Activated T-helper 1 cell treated with Interleukin-2 at 50 U/mL for 16 hours (primary cell): ENCODE measurements at regions not wholly inside any gene's neighbourhood (a gene's known extent, or its start where the extent isn't known, plus 50 kb on each side); places are given as distances from the start of the nearest gene placed in this dataset.
"Not testable (repeated sequence)": the region's sequence is repeated elsewhere in the genome, so short reads cannot be mapped to it uniquely, and the experiment has no call there.

Experiments used
- DNase-seq: peaks from one replicate; pipeline ENCODE4 v3.0.0-alpha.2; 2020; ENCODE audit warnings: low read depth

DNA sequence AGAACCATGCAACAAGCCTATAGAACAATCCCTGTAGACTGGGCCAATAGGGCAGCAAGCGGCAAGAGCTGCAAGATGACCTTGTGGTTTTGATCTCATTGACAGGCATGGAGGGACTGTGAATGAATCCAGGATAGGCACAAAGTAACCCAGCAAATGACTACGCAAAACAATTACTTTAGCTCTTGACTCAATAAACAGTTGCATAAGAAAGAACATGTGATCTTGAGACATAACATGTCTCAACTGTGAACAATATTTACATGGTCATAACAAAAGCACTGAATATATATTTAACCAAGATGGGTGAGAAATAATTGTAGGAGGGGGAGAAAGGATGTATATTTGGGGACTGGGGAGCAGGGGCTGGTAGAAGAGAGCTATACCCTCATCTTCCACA lies 313.7 kb upstream of the CDH5 start:
- DNase-seq, result no peak

GRCh38 chr16:66050991-66051390 lies 315.5 kb upstream of the CDH5 start:
- DNase-seq, result no peak

DNA sequence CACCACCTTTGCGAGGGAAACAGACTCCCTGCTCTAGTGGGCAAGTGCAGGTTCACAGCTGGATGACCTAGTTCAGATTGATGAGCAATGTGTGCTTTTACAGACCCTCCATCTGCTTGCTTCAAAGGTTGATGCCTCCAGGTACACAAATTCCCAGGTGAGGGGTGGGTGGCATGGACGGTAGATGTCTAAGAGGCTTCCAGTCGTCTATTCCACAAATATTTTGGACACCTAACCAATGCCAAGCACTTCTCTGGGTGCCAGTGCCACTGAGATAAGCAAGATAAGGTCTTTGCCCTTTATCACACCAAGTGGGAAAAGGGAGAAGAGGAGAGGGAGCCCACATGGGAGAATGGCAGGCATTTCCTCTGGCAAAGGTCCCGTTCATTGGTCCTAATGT lies 316.6 kb upstream of the CDH5 start:
- DNase-seq, result no peak

DNA sequence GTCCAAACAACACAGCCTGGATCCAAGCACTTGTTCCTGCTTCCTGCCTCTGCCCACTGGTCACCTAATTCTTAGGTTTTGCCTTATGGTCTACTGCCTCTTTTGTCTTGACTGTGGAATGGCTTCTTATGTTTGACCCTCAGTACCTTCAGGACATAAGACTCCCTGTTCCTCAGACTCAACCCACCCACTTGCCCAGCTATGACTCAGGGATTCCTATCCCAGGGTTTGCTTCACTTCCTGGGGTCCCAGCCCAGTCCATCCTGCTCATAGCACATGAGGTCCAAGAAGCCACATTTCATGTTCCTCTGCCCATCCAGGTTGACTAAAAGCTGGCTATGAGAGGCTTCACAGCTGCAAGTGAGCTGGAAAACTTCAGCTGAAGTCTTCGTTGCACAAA lies 320.9 kb upstream of the CDH5 start:
- no peak for DNase-seq

GRCh38 chr16:66044556-66044955 lies 321.9 kb upstream of the CDH5 start:
- no peak for DNase-seq

DNA sequence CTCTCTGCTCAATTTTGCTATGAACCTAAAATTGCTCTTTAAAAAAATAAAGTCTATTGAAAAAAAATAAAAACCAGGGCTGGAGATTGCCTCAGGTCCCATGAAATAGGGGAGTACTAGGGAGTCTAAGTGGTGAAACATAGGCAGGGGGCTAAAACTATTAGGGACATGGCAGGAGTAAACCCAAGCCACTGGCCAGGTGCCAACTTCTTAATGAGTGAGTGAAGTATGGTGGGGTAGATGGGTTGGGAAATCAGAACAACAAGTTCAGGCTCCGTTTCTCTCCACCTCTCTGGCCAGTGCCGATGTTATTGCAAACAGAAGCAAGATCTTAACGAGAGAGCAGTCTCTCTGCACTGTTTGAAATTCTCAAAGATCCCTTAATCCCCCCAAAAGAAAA lies 322.4 kb upstream of the CDH5 start:
- DNase-seq, result no peak

- no peak for DNase-seq
Measured at GRCh38 chr16:66043326-66043725, 323.2 kb upstream of the CDH5 start.

DNA sequence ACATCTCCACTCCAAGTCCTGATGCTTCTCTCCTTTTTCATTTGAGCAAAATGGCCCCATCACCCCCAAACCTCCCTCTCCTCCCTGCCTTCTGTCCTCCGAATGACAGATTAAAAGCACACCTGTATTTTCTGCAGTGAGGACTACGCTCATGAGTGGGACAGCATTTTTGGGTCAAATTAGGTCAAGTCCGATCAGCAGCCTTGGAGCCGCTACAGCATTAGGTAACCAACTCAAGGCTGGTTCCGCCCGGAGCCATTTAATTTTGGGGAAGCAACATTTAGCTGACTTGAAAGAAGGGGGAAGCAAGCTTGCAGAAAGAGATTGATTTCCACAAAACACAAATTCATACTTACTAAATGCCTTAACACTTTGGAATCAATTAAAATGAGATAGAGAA lies 324.1 kb upstream of the CDH5 start:
- no peak for DNase-seq

DNA sequence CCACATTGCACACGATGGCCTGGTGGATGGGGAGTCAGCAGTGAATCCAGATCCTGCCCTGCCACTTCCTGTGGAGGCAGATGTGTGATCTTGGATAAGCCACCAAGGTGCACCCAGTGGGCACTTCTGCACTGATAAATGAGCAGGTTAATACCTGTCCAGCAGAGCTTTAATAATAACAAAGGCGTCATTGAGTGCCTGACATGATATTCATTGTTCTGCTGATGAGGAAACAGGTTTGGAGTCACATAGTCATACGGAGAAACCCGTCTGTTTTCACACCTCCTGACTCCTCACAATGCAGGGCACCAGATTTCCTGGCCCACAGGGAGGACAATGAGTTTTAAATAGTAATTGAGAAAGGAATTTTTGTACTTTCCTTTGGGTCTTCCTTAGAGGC lies 324.6 kb upstream of the CDH5 start:
- no peak for DNase-seq

- no peak for DNase-seq
Measured at GRCh38 chr16:66039793-66040192, 326.7 kb upstream of the CDH5 start.

GRCh38 chr16:66036793-66037715 lies 329.4 kb upstream of the CDH5 start:
- no peak for DNase-seq

- no peak for DNase-seq
Measured at GRCh38 chr16:66036184-66036583, 330.3 kb upstream of the CDH5 start.

DNA sequence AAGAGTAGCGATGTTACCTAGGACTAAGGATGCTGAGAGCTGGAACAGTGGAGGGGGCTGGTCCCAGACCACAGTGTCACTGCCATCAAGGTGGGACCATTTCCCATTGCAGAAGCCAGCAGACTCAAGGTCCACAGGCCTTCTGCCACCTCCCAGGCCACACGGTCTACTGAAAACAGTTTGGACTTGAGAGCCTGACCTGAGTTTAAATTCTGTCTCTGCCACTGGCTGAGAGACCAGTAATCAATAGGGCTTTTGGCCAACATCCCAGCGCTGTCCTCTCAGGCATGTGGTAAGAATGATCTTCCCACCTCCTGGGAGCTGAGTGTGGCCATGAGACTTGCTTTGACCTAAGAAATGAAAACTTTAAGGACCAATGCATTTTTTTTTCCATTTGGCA lies 331.4 kb upstream of the CDH5 start:
- no peak for DNase-seq

DNA sequence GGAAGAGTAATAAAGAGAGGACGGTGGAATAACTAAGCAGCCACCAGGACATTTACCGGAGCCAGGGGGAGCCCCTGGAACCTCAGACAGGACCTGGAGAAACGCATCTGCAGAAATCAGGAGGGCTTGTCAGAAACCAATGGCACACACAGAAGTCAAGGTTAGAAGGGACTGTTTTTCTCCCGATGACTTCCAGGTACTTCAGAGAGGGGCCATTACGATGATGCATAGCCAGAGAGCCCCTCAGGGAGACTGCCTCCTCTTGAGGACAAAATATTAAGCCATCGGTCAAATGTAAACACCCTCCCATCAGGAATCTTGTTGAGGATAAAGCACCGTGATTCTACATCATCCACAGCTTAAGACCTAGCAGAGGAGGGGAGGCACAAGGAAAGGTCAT lies 333.6 kb upstream of the CDH5 start:
- DNase-seq, result no peak

DNA sequence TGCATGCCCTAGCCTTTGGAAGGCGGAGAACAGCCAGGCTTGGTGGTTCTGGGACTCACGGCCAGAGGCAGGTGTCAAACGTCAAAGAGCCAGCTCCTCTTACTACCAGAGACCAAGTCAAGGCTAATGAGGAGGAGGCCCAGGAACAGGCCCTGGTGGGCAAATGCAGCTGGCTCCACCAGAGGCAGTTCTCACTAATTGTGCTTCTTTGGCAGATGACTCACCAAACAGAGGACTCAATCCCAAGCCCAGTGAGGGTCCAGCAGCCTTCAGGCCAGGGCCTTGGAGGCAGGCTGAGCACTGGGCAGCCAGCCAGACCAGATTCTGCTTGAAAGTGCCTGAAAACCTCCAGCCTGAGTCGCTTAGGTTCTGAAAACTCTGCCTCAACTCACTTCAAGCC lies 336.5 kb upstream of the CDH5 start:
- DNase-seq, result no peak

- DNase-seq, result no peak
Measured at GRCh38 chr16:66028510-66029216, 337.8 kb upstream of the CDH5 start.

DNA sequence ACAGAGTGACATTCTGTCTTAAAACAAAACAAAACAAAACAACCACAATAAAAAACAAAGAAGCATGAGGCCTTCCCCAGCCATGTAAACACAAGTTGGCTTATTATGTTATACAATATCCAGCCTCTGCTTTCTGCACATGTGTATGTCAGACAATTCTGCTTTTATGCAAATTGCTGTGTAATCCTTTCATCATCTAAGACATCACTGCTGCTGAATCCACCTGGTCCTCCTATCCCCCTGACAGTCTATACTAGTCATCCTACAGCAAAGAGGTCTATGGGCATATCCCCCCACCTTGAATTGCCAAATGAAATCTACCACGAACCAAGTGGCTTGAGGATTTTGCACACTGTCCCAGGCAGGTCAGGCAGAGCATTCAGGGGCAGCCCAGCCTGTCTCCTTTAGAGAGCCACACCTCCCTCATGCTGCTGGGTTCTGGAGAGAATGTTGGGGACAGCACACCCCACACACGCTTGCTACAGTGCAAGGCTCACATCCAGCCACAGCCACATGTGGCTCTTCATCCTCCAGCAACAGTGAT lies 339.6 kb upstream of the CDH5 start:
- DNase-seq, result no peak

DNA sequence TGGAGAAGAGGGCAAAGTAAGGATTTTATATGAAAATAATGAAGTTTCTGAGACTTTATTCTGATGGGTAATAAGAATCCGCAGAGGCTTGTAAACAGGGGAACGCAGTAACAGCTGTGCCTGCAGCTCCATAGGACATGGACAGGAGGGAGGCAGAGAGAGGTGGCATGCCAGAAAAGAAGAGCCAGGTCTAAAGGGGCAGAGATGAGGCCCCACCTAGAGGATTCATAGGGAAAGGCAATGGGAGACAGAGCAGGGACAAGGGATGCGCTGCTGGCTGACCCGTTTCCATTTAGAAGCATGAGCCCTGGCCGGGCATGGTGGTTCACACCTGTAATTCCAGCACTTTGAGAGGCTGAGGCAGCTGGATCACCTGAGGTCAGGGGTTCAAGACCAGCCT lies 340.3 kb upstream of the CDH5 start:
- DNase-seq, result no peak

DNA sequence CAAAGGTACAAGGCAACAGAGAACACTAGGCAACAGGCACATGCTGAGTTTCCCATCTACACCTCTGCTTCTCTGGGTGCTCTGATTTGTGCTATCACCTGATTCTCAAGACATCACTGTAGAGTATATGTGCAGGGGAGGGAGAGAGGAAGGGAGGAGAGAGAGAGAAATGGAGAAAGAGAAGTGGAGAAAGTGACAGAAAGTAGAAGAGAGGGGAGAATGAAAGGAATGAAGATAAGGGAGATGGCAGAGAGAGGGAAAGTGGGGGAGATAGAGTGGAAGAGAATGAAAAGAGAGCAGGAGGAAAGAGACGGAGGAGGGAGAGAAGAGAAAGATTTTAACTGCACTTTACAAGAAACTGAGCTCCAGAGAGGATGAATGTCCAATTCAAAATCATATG lies 340.7 kb upstream of the CDH5 start:
- no peak for DNase-seq

GRCh38 chr16:66024567-66024966 lies 341.9 kb upstream of the CDH5 start:
- DNase-seq, result not testable (repeated sequence)

- DNase-seq, result no peak
Measured at GRCh38 chr16:66023481-66023880, 343.0 kb upstream of the CDH5 start.

DNA sequence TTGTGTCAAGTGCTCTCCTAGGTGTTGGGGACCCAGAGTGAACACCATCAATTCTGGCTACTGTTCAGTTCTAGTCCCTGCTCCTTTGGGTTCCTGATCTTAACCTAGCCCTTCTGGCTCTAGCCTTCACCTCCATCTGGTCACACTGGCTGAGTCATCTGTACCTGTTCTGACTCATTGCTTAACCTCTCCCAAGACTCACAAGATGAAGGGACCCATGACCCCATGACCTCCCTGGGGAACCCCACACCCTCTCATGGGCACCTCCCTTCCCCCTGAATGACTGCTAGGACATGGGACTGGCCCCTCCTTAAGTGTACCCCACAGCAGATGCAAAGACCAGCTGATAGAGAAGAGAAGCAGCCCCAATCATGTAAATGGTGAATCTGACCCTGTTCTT lies 345.8 kb upstream of the CDH5 start:
- no peak for DNase-seq

GRCh38 chr16:66020046-66020445 lies 346.4 kb upstream of the CDH5 start:
- no peak for DNase-seq
